WERI-Rb-1 (cell line): ENCODE measurements at regions not wholly inside any gene's neighbourhood (a gene's known extent, or its start where the extent isn't known, plus 50 kb on each side); places are given as distances from the start of the nearest gene placed in this dataset.

Experiments
- DNase-seq: peaks from one replicate; pipeline ENCODE4 v3.0.0-alpha.2; 2020
- H3K27ac ChIP-seq: fragments of 250-450 bp; sonication (Bioruptor Pico); 2 replicates; pipeline ENCODE4 v1.5.1; 2020; ENCODE audit warnings: mild to moderate bottlenecking, moderate library complexity
- H3K27me3 ChIP-seq: fragments of 250-450 bp; sonication (Bioruptor Pico); 2 replicates; pipeline ENCODE4 v1.5.1; 2021; ENCODE audit warnings: mild to moderate bottlenecking, low read depth, moderate library complexity; ENCODE audit not compliant: insufficient read depth, severe bottlenecking
- H3K36me3 ChIP-seq: fragments of 250-450 bp; sonication (Bioruptor Pico); 2 replicates; pipeline ENCODE4 v1.5.1; 2020; ENCODE audit warnings: mild to moderate bottlenecking, moderate library complexity
- H3K4me3 ChIP-seq: 2 replicates; pipeline ENCODE4 v1.5.1; 2011; ENCODE audit warnings: low read depth, mild to moderate bottlenecking, control low read depth, low read length
- H3K9me3 ChIP-seq: fragments of 250-450 bp; sonication (Bioruptor Pico); 2 replicates; pipeline ENCODE4 v1.5.1; 2021; ENCODE audit warnings: mild to moderate bottlenecking, moderate library complexity; ENCODE audit not compliant: severe bottlenecking
- CTCF ChIP-seq: IDR thresholded peaks from 2 replicates; pipeline ENCODE4 v1.5.1; 2011; ENCODE audit warnings: low read depth, mild to moderate bottlenecking, control low read depth, inconsistent platforms, low read length

DNA sequence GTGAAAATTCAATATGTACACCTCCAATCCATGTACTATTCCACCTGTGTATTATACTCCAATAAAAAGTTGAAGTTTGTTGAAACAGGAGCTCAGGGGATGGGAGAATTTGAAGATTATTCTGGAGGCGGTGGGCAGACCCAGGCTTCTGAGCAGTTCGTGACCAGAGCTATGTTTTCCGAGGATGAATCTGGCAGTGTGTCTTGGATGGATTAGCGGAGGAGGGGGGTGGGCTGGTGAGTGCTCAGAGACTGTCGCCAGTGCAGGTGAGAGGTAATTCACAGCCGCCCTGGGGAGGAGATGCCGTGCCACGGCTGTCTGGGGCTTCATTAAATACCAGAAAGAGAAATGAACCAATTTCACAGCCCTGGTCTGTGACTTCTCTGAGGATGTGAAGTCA is 283.0 kb upstream of the RTL1 start:
- H3K4me3 ChIP-seq: no peak overlapping the region
- no peak for DNase-seq
- H3K9me3 ChIP-seq: no peaks in the 10 kb centered on the region
- TF ChIP-seq CTCF: no peak
- H3K36me3 ChIP-seq: no peaks in the 10 kb centered on the region
- H3K27me3 ChIP-seq: peaks cover 89% of the 10 kb centered on the region
- no peak overlapping the region for H3K27ac ChIP-seq

- no peak for TF ChIP-seq CTCF
- DNase-seq: no peak
These were observed 283.7 kb upstream of the RTL1 start for GRCh38 chr14:101186992-101187815.

GRCh38 chr14:101187816-101188570 is 284.5 kb upstream of the RTL1 start:
- H3K27me3 ChIP-seq: peaks cover 98% of the 10 kb centered on the region
- H3K9me3 ChIP-seq: no peaks in the 10 kb centered on the region
- no peak overlapping the region for H3K4me3 ChIP-seq
- TF ChIP-seq CTCF: no peak
- no peak overlapping the region for H3K27ac ChIP-seq
- H3K36me3 ChIP-seq: no peaks in the 10 kb centered on the region
- no peak for DNase-seq

More at GRCh38 chr14:101186992-101187815, 283.7 kb upstream of the RTL1 start:
- no peaks in the 10 kb centered on the region for H3K36me3 ChIP-seq
- H3K27ac ChIP-seq: no peak overlapping the region
- peaks cover 95% of the 10 kb centered on the region for H3K27me3 ChIP-seq
- no peak overlapping the region for H3K4me3 ChIP-seq
- no peaks in the 10 kb centered on the region for H3K9me3 ChIP-seq

DNA sequence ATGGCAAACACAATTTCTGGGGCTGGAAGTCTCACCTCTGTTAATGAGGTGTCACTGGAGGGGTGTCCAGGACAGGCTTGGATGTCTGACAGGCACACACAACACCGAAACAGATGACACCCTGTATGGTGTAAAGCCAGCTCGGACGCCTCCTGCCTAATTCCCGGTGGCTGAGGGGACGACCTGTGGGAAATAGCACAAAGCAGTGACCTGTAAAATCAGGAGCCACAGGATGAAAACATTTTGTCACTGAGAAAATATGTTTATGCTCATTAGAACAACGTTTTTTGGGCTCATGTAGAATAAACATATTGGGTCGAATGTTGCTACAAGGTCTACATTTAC is 285.0 kb upstream of the RTL1 start:
- no peaks in the 10 kb centered on the region for H3K36me3 ChIP-seq
- no peak for TF ChIP-seq CTCF
- H3K9me3 ChIP-seq: no peaks in the 10 kb centered on the region
- peaks cover 98% of the 10 kb centered on the region for H3K27me3 ChIP-seq
- H3K4me3 ChIP-seq: no peak overlapping the region
- no peak overlapping the region for H3K27ac ChIP-seq
- DNase-seq: no peak

DNA sequence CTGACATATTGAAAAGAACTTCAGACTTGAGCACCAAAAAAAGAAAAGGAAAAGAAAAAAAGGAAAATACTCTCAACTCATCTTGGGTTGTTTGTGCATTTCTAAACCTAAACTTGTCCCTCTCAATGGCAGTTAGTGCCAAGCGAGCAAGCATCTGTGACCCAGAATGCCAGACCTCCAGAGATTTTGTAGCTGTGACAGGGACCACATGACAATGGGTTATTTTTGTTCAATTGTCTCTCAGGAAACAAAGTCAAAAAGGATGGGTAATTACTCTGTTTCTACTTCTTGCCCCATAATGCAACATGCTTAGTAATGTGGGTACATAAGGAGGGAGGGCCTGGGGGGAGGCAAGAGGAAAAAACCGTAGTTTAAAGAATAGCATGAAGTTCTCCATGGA is 285.7 kb upstream of the RTL1 start:
- no peak overlapping the region for H3K4me3 ChIP-seq
- no peak for DNase-seq
- no peaks in the 10 kb centered on the region for H3K36me3 ChIP-seq
- no peak for TF ChIP-seq CTCF
- no peak overlapping the region for H3K27ac ChIP-seq
- H3K9me3 ChIP-seq: no peaks in the 10 kb centered on the region
- H3K27me3 ChIP-seq: peaks cover 98% of the 10 kb centered on the region
